ENCODE measurements at regions not wholly inside any gene's neighbourhood (a gene's known extent, or its start where the extent isn't known, plus 50 kb on each side); places are given as distances from the start of the nearest gene placed in this dataset.

- no peak for DNase-seq (ENCODE audit: low read depth, low spot score)
Observed at GRCh38 chr11:113526521-113526920, 51.3 kb upstream of the DRD2 start.
